ENCODE measurements at regions not wholly inside any gene's neighbourhood (a gene's known extent, or its start where the extent isn't known, plus 50 kb on each side); places are given as distances from the start of the nearest gene placed in this dataset.

GRCh38 chr14:51353901-51354300, 113.9 kb downstream of the TMX1 start:
- intact Hi-C loops (cut with DNase I; ENCODE audit: low total_unique reads), result no loop called here
- no peak overlapping the region for H3K4me3 ChIP-seq
- H3K27ac ChIP-seq, result no peak overlapping the region
- no peaks in the 10 kb centered on the region for H3K4me1 ChIP-seq
- no peak for DNase-seq
- TF ChIP-seq CTCF (IDR thresholded peaks at IDR 0.05), result no peak
- no peak for TF ChIP-seq POLR2AphosphoS5 (IDR thresholded peaks at IDR 0.05)
- H3K9me3 ChIP-seq, result no peaks in the 10 kb centered on the region
- no peaks in the 10 kb centered on the region for H3K27me3 ChIP-seq
- H3K36me3 ChIP-seq, result no peaks in the 10 kb centered on the region
- 95 to 100% (median 98%) methylated on average over 1 of the region's 1 CpG for WGBS, 5 donors

GRCh38 chr14:51354846-51355245, 114.8 kb downstream of the TMX1 start:
- WGBS, 5 donors, result 89 to 100% (median 93%) methylated on average over 1 of the region's 1 CpG
- intact Hi-C loops (cut with DNase I; ENCODE audit: low total_unique reads), result no loop called here
- no peaks in the 10 kb centered on the region for H3K27me3 ChIP-seq
- H3K9me3 ChIP-seq, result no peaks in the 10 kb centered on the region
- DNase-seq, result no peak
- no peak overlapping the region for H3K27ac ChIP-seq
- no peaks in the 10 kb centered on the region for H3K4me1 ChIP-seq
- TF ChIP-seq EP300 (IDR thresholded peaks at IDR 0.05) (no peak), CTCF (IDR thresholded peaks at IDR 0.05) (no peak), POLR2A (IDR thresholded peaks at IDR 0.05) (no peak), POLR2AphosphoS5 (IDR thresholded peaks at IDR 0.05) (no peak)
- no peaks in the 10 kb centered on the region for H3K36me3 ChIP-seq
- H3K4me3 ChIP-seq, result no peak overlapping the region

- H3K27ac ChIP-seq, result no peak overlapping the region
- H3K27me3 ChIP-seq, result no peaks in the 10 kb centered on the region
- 72 to 80% (median 75%) methylated on average over 5 of the region's 5 CpGs for WGBS, 5 donors
- H3K36me3 ChIP-seq, result no peaks in the 10 kb centered on the region
- intact Hi-C loops (cut with DNase I; ENCODE audit: low total_unique reads), result no loop called here
- H3K4me1 ChIP-seq, result no peaks in the 10 kb centered on the region
- TF ChIP-seq CTCF (IDR thresholded peaks at IDR 0.05), result no peak
- no peak for TF ChIP-seq POLR2A (IDR thresholded peaks at IDR 0.05)
- TF ChIP-seq POLR2AphosphoS5 (IDR thresholded peaks at IDR 0.05), result no peak
- TF ChIP-seq EP300 (IDR thresholded peaks at IDR 0.05), result no peak
- H3K9me3 ChIP-seq, result no peaks in the 10 kb centered on the region
- DNase-seq, result no peak
- no peak overlapping the region for H3K4me3 ChIP-seq
Measured at GRCh38 chr14:51356381-51356780, 116.3 kb downstream of the TMX1 start.

DNA sequence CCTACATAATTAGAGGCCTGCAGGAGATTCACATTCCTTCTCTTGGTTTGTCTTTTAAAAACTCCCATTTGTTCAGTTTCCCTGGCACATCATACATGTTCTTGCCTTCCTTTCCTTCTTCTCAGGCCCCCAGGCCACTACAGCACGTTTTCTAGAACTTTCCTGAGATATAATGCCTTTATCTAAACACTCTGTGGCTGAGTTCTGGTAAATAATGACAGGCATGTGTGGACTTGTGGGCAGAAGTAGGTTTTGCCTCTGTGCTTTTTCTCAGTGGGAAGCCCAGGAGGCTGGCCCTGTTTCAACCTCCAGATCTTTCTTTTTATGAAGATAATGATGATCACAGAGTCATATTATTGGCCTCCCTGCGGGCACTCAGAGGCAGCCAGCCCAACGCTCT, 117.2 kb downstream of the TMX1 start:
- intact Hi-C loops (cut with DNase I; ENCODE audit: low total_unique reads), result no loop called here
- DNase-seq, result no peak
- Histone ChIP-seq H3K27me3 (no peaks in the 10 kb centered on the region), H3K4me3 (no peak overlapping the region), H3K9me3 (no peaks in the 10 kb centered on the region), H3K27ac (no peak overlapping the region), H3K4me1 (no peaks in the 10 kb centered on the region), H3K36me3 (no peaks in the 10 kb centered on the region)
- no peak for TF ChIP-seq EP300 (IDR thresholded peaks at IDR 0.05)
- no peak for TF ChIP-seq CTCF (IDR thresholded peaks at IDR 0.05)
- TF ChIP-seq POLR2AphosphoS5 (IDR thresholded peaks at IDR 0.05), result no peak
- TF ChIP-seq POLR2A (IDR thresholded peaks at IDR 0.05), result no peak
- 63 to 78% (median 68%) methylated on average over 3 of the region's 3 CpGs for whole genome bisulfite sequencing, 5 donors
